Mesenchymal stem cell (in vitro differentiated cells and primary cell): ENCODE measurements at regions not wholly inside any gene's neighbourhood (a gene's known extent, or its start where the extent isn't known, plus 50 kb on each side); places are given as distances from the start of the nearest gene placed in this dataset.

ENCODE experiments used
- DNase-seq: peaks from one replicate; pipeline ENCODE4 v3.0.0-alpha.2; 2013
- H2AFZ ChIP-seq: one replicate; pipeline ENCODE4 v1.6.1; 2013; ENCODE audit warnings: low read depth, mild to moderate bottlenecking, control low read depth, inconsistent platforms, low read length, moderate library complexity
- H2AK5ac ChIP-seq: 2 replicates; pipeline ENCODE4 v1.6.1; 2013; ENCODE audit warnings: low read length, moderate library complexity, mild to moderate bottlenecking, inconsistent platforms; ENCODE audit not compliant: severe bottlenecking
- H2BK120ac ChIP-seq: one replicate; pipeline ENCODE4 v1.6.1; 2013; ENCODE audit warnings: low read depth, mild to moderate bottlenecking, inconsistent platforms, low read length, moderate library complexity
- H2BK12ac ChIP-seq, 2 experiments: one replicate each; pipeline ENCODE4 v1.6.1; 2013; ENCODE audit warnings: inconsistent platforms in 2 of 2, low read length in 2 of 2, mild to moderate bottlenecking in 2 of 2, moderate library complexity in 2 of 2, control low read depth in 1 of 2
- H2BK15ac ChIP-seq: one replicate; pipeline ENCODE4 v1.6.1; 2013; ENCODE audit warnings: mild to moderate bottlenecking, low read depth, inconsistent platforms; ENCODE audit not compliant: poor library complexity, severe bottlenecking
- H2BK5ac ChIP-seq: 2 replicates; pipeline ENCODE4 v1.6.1; 2013; ENCODE audit warnings: low read depth, mild to moderate bottlenecking, low read length, control low read depth, inconsistent platforms; ENCODE audit not compliant: poor library complexity, severe bottlenecking
- H3K14ac ChIP-seq, 2 experiments: one replicate each; pipeline ENCODE4 v1.6.1; 2013; ENCODE audit warnings: inconsistent platforms in 2 of 2, low read length in 2 of 2, control low read depth in 1 of 2, mild to moderate bottlenecking in 1 of 2, moderate library complexity in 1 of 2
- H3K18ac ChIP-seq, 2 experiments: one replicate each; pipeline ENCODE4 v1.6.1; 2013; ENCODE audit warnings: inconsistent platforms in 2 of 2, low read length in 2 of 2, control low read depth in 1 of 2, low read depth in 1 of 2, mild to moderate bottlenecking in 1 of 2
- H3K23ac ChIP-seq, 2 experiments: one replicate each; pipeline ENCODE4 v1.6.1; 2013; ENCODE audit warnings: inconsistent platforms in 2 of 2, low read length in 2 of 2, mild to moderate bottlenecking in 2 of 2, moderate library complexity in 2 of 2, control low read depth in 1 of 2
- H3K27ac ChIP-seq: 2 replicates; pipeline ENCODE4 v1.5.1; 2013; ENCODE audit warnings: mild to moderate bottlenecking, moderate library complexity, low read length, control low read depth, inconsistent platforms; ENCODE audit not compliant: poor library complexity, severe bottlenecking
- H3K27me3 ChIP-seq, 2 experiments: 2 replicates each; pipeline versions ENCODE4 v1.6.1 to v1.7.0; 2013; ENCODE audit warnings: low read length in 2 of 2, mild to moderate bottlenecking in 2 of 2, moderate library complexity in 2 of 2, control low read depth in 1 of 2, inconsistent platforms in 1 of 2; ENCODE audit not compliant: control insufficient read depth in 1 of 2, insufficient read depth in 1 of 2
- H3K36me3 ChIP-seq, 2 experiments: 2 replicates each; pipeline versions ENCODE4 v1.6.1 to v1.7.0; 2013; ENCODE audit warnings: low read length in 2 of 2, control low read depth in 1 of 2, inconsistent platforms in 1 of 2, low read depth in 1 of 2, mild to moderate bottlenecking in 1 of 2; ENCODE audit not compliant: insufficient read depth in 2 of 2, control insufficient read depth in 1 of 2
- H3K4ac ChIP-seq, 2 experiments: one replicate each; pipeline ENCODE4 v1.6.1; 2013; ENCODE audit warnings: inconsistent platforms in 2 of 2, low read length in 2 of 2, mild to moderate bottlenecking in 2 of 2, moderate library complexity in 2 of 2, control low read depth in 1 of 2, low read depth in 1 of 2
- H3K4me1 ChIP-seq: 2 replicates; pipeline ENCODE4 v1.6.1; 2013; ENCODE audit warnings: low read depth, low read length, control low read depth; ENCODE audit not compliant: control insufficient read depth, insufficient read depth
- H3K4me2 ChIP-seq: 2 replicates; pipeline ENCODE4 v1.6.1; 2013; ENCODE audit warnings: low read length, mild to moderate bottlenecking, inconsistent platforms; ENCODE audit not compliant: poor library complexity, severe bottlenecking
- H3K4me3 ChIP-seq, 2 experiments: 2 replicates each; pipeline versions ENCODE4 v1.5.1 to v1.7.0; 2013; ENCODE audit warnings: low read length in 2 of 2, mild to moderate bottlenecking in 2 of 2, control low read depth in 1 of 2, low read depth in 1 of 2; ENCODE audit not compliant: insufficient read depth in 1 of 2
- H3K79me1 ChIP-seq: replicated peaks from 2 replicates; pipeline ENCODE4 v1.6.1; 2013; ENCODE audit warnings: mild to moderate bottlenecking, control low read depth, low read length, inconsistent platforms; ENCODE audit not compliant: poor library complexity, severe bottlenecking
- H3K9ac ChIP-seq: 2 replicates; pipeline ENCODE4 v1.7.0; 2013; ENCODE audit warnings: mild to moderate bottlenecking, low read length, moderate library complexity
- H3K9me3 ChIP-seq: 2 replicates; pipeline ENCODE4 v1.7.0; 2013; ENCODE audit warnings: mild to moderate bottlenecking, low read length; ENCODE audit not compliant: control insufficient read depth
- H4K8ac ChIP-seq: one replicate; pipeline ENCODE4 v1.6.1; 2013; ENCODE audit warnings: inconsistent platforms, mild to moderate bottlenecking, low read length, moderate library complexity
- H4K91ac ChIP-seq: one replicate; pipeline ENCODE4 v1.6.1; 2013; ENCODE audit warnings: mild to moderate bottlenecking, low read length, inconsistent platforms
- WGBS: methylation state at CpG from one replicate; pipeline ENCODE4 v1.1.7; 2013; ENCODE audit warnings: mixed read lengths; 5-methylcytosine and 5-hydroxymethylcytosine counted together

- DNase-seq: no peak
- Histone ChIP-seq H3K27me3 (peaks cover 0 to 11% of the 10 kb centered on the region in 2 experiments), H3K27ac (no peak overlapping the region), H3K4ac (no peak overlapping the region), H3K9ac (no peak overlapping the region), H2BK12ac (no peak overlapping the region), H3K23ac (no peak overlapping the region), H2BK5ac (no peak overlapping the region), H3K4me1 (no peaks in the 10 kb centered on the region), H2BK15ac (no peak overlapping the region), H4K8ac (no peak overlapping the region), H2AFZ (no peak overlapping the region), H3K79me1 (no peaks in the 10 kb centered on the region), H4K91ac (no peak overlapping the region), H2BK120ac (no peak overlapping the region), H3K14ac (no peak overlapping the region), H3K9me3 (no peaks in the 10 kb centered on the region), H3K4me2 (no peak overlapping the region), H3K4me3 (no peak overlapping the region), H3K36me3 (no peaks in the 10 kb centered on the region), H3K18ac (no peak overlapping the region), H2AK5ac (no peak overlapping the region)
- 79% methylated on average over 7 of the region's 8 CpGs for WGBS
Measured at GRCh38 chr11:134580610-134580975, 168.6 kb upstream of the B3GAT1 start.

DNA sequence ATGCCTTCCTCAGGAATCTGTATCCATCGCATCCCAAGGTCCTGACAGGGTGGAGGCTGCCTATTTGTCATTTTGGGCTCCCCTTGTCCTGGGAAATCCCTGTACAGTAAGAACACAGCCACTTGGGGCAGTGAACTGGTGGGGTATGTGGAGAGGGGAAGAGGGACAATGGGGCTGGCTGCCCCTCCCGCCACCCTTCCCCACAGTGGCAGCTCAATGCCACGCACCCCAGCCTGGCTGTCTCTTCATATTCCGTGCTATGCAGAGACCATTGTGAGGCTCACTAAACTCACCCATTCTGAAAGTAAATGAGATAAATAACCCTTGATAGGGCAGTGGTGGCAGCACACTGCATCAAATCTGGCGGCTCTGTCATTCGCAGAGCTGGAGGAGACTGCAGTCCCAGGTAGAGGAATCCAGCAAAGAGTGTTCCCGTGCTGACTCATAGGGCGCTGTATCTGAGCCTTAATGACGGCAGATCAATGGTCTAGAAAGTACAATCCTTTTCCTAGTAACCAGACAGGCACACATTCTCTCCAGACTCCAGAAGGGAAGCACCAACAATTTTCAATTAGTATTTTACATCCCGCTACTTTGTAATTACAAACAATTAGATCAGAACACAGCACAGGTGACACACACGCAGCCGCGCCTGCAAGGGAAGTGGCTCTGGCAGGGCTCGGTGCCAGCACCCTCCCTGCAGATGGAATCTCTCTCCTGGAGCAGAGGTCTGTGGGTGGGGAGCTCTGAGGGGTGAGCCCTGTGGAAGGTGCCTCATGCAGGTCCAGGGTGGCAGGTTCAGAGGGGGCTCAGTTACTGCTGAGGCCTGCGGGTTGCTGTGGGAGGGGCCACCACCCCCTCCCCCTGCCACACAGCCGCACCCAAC is 167.9 kb upstream of the B3GAT1 start:
- Histone ChIP-seq H3K27me3 (peaks cover 0 to 10% of the 10 kb centered on the region in 2 experiments), H2BK5ac (no peak overlapping the region), H3K9ac (no peak overlapping the region), H2BK120ac (no peak overlapping the region), H3K4me1 (no peaks in the 10 kb centered on the region), H3K36me3 (no peaks in the 10 kb centered on the region), H3K18ac (no peak overlapping the region), H2BK12ac (no peak overlapping the region), H3K79me1 (no peaks in the 10 kb centered on the region), H3K14ac (no peak overlapping the region), H2AK5ac (no peak overlapping the region), H3K4me3 (no peak overlapping the region), H3K4ac (no peak overlapping the region), H2BK15ac (no peak overlapping the region), H3K23ac (no peak overlapping the region), H3K4me2 (no peak overlapping the region), H4K91ac (no peak overlapping the region), H3K27ac (no peak overlapping the region), H2AFZ (no peak overlapping the region), H3K9me3 (no peaks in the 10 kb centered on the region), H4K8ac (no peak overlapping the region)
- 87% methylated on average over 15 of the region's 16 CpGs for WGBS
- DNase-seq: no peak

DNA sequence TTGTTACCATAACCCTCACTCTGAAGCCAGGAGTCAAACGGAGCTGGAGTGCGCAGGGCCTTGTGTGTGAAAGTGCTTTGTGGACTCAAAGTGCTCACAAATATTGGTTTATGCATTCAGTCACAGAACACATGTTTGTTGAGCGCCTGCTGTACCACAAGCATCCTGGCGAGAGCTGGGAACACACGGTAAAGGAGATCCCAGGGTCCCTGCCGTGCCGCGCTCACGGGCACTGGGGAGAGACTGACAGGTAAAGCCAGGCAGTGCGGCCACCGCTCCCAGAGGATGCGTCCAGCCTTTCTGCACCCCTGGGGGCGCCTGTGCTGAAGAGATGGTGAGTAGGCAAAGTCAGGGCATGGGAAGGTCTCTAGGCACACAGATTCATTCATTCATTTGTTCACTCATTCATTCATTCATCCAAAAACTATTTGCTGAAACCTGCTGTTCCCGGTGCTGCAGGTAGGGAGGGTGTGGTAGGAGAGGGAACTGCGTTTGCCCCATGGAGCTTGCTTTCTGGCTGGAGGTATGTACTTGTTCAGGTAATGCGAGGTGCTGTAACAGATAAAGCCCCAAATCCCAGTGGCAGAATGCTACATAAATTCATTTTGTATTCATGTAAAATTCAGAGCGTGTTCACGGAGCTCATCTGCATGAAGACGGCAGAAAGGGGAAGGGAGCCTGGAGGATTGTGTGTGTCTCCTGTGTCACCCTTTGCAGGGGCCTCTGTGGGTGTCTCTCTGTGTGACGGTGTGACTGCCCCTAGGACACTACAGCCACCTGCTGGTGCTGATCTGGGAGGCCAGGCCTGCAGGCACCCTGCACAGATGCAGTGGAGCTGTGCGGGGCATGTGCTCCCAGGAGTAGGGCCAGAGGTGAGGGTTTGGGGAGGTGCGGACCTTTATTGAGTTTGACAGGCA is 167.0 kb upstream of the B3GAT1 start:
- no peak overlapping the region for H3K27ac ChIP-seq
- H2BK5ac ChIP-seq: no peak overlapping the region
- no peak overlapping the region for H3K18ac ChIP-seq
- H3K4me1 ChIP-seq: no peaks in the 10 kb centered on the region
- no peak for DNase-seq
- H2BK15ac ChIP-seq: no peak overlapping the region
- H3K36me3 ChIP-seq: no peaks in the 10 kb centered on the region
- H2BK120ac ChIP-seq: no peak overlapping the region
- no peaks in the 10 kb centered on the region for H3K79me1 ChIP-seq
- H4K8ac ChIP-seq: no peak overlapping the region
- H3K9me3 ChIP-seq: no peaks in the 10 kb centered on the region
- H3K4ac ChIP-seq: no peak overlapping the region
- no peak overlapping the region for H2BK12ac ChIP-seq
- no peak overlapping the region for H3K9ac ChIP-seq
- no peak overlapping the region for H3K4me3 ChIP-seq
- no peak overlapping the region for H3K23ac ChIP-seq
- no peak overlapping the region for H3K4me2 ChIP-seq
- no peak overlapping the region for H2AFZ ChIP-seq
- 76% methylated on average over 18 of the region's 22 CpGs for WGBS
- peaks cover 0 to 7% of the 10 kb centered on the region in 2 experiments for H3K27me3 ChIP-seq
- no peak overlapping the region for H2AK5ac ChIP-seq
- no peak overlapping the region for H4K91ac ChIP-seq
- no peak overlapping the region for H3K14ac ChIP-seq

DNA sequence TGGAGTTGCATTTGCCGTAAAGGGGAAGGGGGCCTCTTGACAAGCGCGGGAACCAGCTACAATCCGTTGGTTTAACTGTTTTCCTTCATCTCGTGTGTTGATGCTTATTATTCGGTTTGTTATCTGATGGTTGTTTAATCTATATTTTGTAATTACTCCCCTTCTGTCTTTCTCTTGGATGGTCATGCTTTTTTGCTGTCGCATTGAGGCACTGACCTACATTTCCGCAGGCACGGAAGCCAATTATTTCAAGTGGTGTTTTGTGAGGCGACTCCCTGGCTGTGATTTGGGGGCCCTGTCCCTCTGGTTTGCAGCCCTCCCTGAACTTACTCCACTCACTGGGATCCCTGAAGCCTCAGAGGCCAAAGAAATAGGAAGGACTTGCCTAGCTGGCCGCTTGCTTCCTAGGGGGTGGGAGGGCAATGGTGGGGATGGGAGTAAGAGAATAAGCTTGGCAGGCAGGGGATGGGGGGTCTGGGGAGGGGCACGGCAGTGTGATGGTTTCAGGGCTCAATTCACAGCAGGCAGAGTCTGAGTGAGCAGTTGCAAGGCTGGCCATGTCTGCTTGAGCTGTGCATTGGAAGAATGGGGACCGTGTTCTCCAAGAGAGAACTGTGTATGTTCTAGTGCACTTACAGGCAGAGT is 165.8 kb upstream of the B3GAT1 start:
- Histone ChIP-seq H2BK15ac (no peak overlapping the region), H2BK12ac (no peak overlapping the region), H3K9me3 (no peaks in the 10 kb centered on the region), H3K4me3 (no peak overlapping the region), H2BK120ac (no peak overlapping the region), H3K27ac (no peak overlapping the region), H3K18ac (no peak overlapping the region), H3K14ac (no peak overlapping the region), H3K9ac (no peak overlapping the region), H3K4me2 (no peak overlapping the region), H4K8ac (no peak overlapping the region), H2AFZ (no peak overlapping the region), H3K4ac (no peak overlapping the region), H3K79me1 (no peaks in the 10 kb centered on the region), H2BK5ac (no peak overlapping the region), H3K23ac (no peak overlapping the region), H2AK5ac (no peak overlapping the region), H3K36me3 (no peaks in the 10 kb centered on the region), H3K27me3 (peaks cover 0 to 7% of the 10 kb centered on the region in 2 experiments), H4K91ac (no peak overlapping the region), H3K4me1 (no peaks in the 10 kb centered on the region)
- DNase-seq: no peak
- 81% methylated on average over 11 of the region's 13 CpGs for WGBS
